K562 (cell line): ENCODE measurements at regions not wholly inside any gene's neighbourhood (a gene's known extent, or its start where the extent isn't known, plus 50 kb on each side); places are given as distances from the start of the nearest gene placed in this dataset.

ENCODE experiments used
- ATAC-seq: fragments of 200-7000 bp; cut with Tn5 transposase; 3 replicates; pipeline ENCODE4 v1.9.1; 2020; ENCODE audit warnings: moderate library complexity
- BruUV-seq: library from RNA; stranded (reverse); fragments of 400-500 nt; replicated peaks from 2 replicates; lab custom pipeline; 2021; lab: Mats Ljungman, UMichigan
- CTCF ChIA-PET: fragments of 300-600 bp; formaldehyde crosslinking; extraction: SDS; loops from one replicate; lab custom pipeline; 2021; ENCODE audit warnings: low intra/inter-chr PET ratio; lab: Yijun Ruan, JAX
- POLR2A ChIA-PET: fragments of 300-600, 350-650 bp; sonication (Branson Sonifier 250); formaldehyde crosslinking; extraction: SDS; loops from one replicate; lab custom pipeline; 2021; ENCODE audit warnings: antibody characterized with exemption, inconsistent platforms; lab: Yijun Ruan, JAX
- DNase-seq, 4 experiments: peaks; one replicate each; pipeline versions ENCODE4 v3.0.0 to v3.0.0-alpha.2; 2011 to 2018; ENCODE audit warnings: low spot score in 3 of 4, mixed read lengths in 3 of 4; ENCODE audit errors: extremely low read depth in 1 of 4
- FAIRE-seq: peaks from 2 replicates; lab custom pipeline; 2011; peaks lifted over from hg19 to GRCh38; lab: Jason Lieb, UNC
- H2AFZ ChIP-seq: 2 replicates; pipeline ENCODE4 v1.6.0; 2011; ENCODE audit warnings: low read depth, low read length, control low read depth, inconsistent platforms
- H3K27ac ChIP-seq: fragments of 200-600 bp; 3 replicates; pipeline ENCODE4 v1.8.0; 2011; ENCODE audit warnings: low read depth, mild to moderate bottlenecking, control low read depth, inconsistent platforms, low read length, moderate library complexity, mixed read lengths; ENCODE audit errors: extremely low read depth
- H3K27me3 ChIP-seq, 2 experiments: fragments of 300-600 bp in 1 of 2; 2 replicates in 1 of 2; 3 replicates in 1 of 2; pipeline versions ENCODE4 v1.6.0 to v1.8.0; 2011; ENCODE audit warnings: inconsistent platforms in 2 of 2, low read length in 2 of 2, mild to moderate bottlenecking in 1 of 2, mixed read lengths in 1 of 2, moderate library complexity in 1 of 2; ENCODE audit not compliant: control insufficient read depth in 2 of 2, insufficient read depth in 2 of 2
- H3K36me3 ChIP-seq: fragments of 300-600 bp; 3 replicates; pipeline ENCODE4 v1.8.0; 2011; ENCODE audit warnings: mild to moderate bottlenecking, low read length, inconsistent platforms; ENCODE audit not compliant: control insufficient read depth, insufficient read depth
- H3K4me1 ChIP-seq, 2 experiments: fragments of 200-600 bp in 1 of 2; replicated peaks in 1 of 2; 2 replicates in 1 of 2; 3 replicates in 1 of 2; pipeline versions ENCODE4 v1.5.1 to v1.8.0; 2011; ENCODE audit warnings: inconsistent platforms in 2 of 2, low read length in 2 of 2, mild to moderate bottlenecking in 1 of 2, mixed read lengths in 1 of 2, moderate library complexity in 1 of 2; ENCODE audit not compliant: control insufficient read depth in 2 of 2, insufficient read depth in 2 of 2
- H3K4me2 ChIP-seq: 2 replicates; pipeline ENCODE4 v1.6.1; 2011; ENCODE audit warnings: low read length, control low read depth, inconsistent platforms, mixed read lengths; ENCODE audit not compliant: insufficient read depth
- H3K4me3 ChIP-seq: fragments of 200-600 bp; sonication (generic), shearing (Covaris generic); 2 replicates; pipeline ENCODE4 v1.5.1; 2016; ENCODE audit warnings: control low read depth, inconsistent platforms
- H3K79me2 ChIP-seq: fragments of 200-600 bp; 3 replicates; pipeline ENCODE4 v1.8.0; 2011; ENCODE audit warnings: low read length, inconsistent platforms; ENCODE audit not compliant: control insufficient read depth, insufficient read depth
- H3K9ac ChIP-seq, 2 experiments: 2 replicates each; pipeline versions ENCODE4 v1.6.0 to v1.6.1; 2011; ENCODE audit warnings: low read depth in 2 of 2, low read length in 2 of 2, control low read depth in 1 of 2, inconsistent platforms in 1 of 2, mild to moderate bottlenecking in 1 of 2, mixed read lengths in 1 of 2; ENCODE audit not compliant: insufficient read depth in 1 of 2
- H3K9me1 ChIP-seq: one replicate; pipeline ENCODE4 v1.6.0; 2011; ENCODE audit warnings: inconsistent platforms, mild to moderate bottlenecking, low read length, moderate library complexity; ENCODE audit not compliant: control insufficient read depth, insufficient read depth
- H3K9me3 ChIP-seq: replicated peaks from 2 replicates; pipeline ENCODE4 v1.5.1; 2011; ENCODE audit warnings: low read depth, low read length, inconsistent platforms; ENCODE audit not compliant: control insufficient read depth, insufficient read depth
- H4K20me1 ChIP-seq: replicated peaks from 2 replicates; pipeline ENCODE4 v1.6.1; 2011; ENCODE audit warnings: low read length, inconsistent platforms, mixed read lengths; ENCODE audit not compliant: control insufficient read depth, insufficient read depth
- CTCFL ChIP-seq: IDR thresholded peaks from 2 replicates; pipeline ENCODE4 v1.6.1; 2011; ENCODE audit warnings: borderline replicate concordance, low read depth, mild to moderate bottlenecking, moderate library complexity, low read length; ENCODE audit not compliant: insufficient read depth, poor library complexity, severe bottlenecking
- E2F6 ChIP-seq, 2 experiments: IDR thresholded peaks; 2 replicates each; pipeline ENCODE4 v1.6.1; 2011; ENCODE audit warnings: borderline replicate concordance in 1 of 2, control low read depth in 1 of 2, low read depth in 1 of 2, low read length in 1 of 2, mild to moderate bottlenecking in 1 of 2, mixed read lengths in 1 of 2, moderate library complexity in 1 of 2; ENCODE audit not compliant: insufficient read depth in 1 of 2, insufficient read length in 1 of 2, poor library complexity in 1 of 2, severe bottlenecking in 1 of 2; ENCODE audit errors: extremely low read depth in 1 of 2
- ETS2 ChIP-seq: IDR thresholded peaks from 2 replicates; pipeline ENCODE4 v1.6.1; 2016; ENCODE audit warnings: borderline replicate concordance, missing genetic modification characterization, mild to moderate bottlenecking, moderate library complexity, missing compliant biosample characterization; ENCODE audit not compliant: poor library complexity, severe bottlenecking
- NR3C1 ChIP-seq: sonication (generic); formaldehyde crosslinking; IDR thresholded peaks from 2 replicates; pipeline ENCODE4 v1.8.1; 2022; ENCODE audit warnings: missing genetic modification reagents
- ZNF592 ChIP-seq: fragments of 450-650 bp; IDR thresholded peaks from 2 replicates; pipeline ENCODE4 v1.6.1; 2017; ENCODE audit warnings: antibody characterized with exemption, mild to moderate bottlenecking
- WGBS: fragments of 100-300 bp; shearing (Covaris generic); methylation state at CpG from one replicate; pipeline ENCODE4 v1.1.6; 2016; ENCODE audit warnings: low coverage, mixed read lengths; ENCODE audit not compliant: insufficient coverage; ENCODE audit errors: missing lambda C conversion rate; 5-methylcytosine and 5-hydroxymethylcytosine counted together
- in situ Hi-C: fragments of 300-500 bp; cut with MboI; formaldehyde crosslinking; loops from 4 replicates; pipeline ENCODE4 v1.15.0; 2018; ENCODE audit warnings: inconsistent platforms, mixed read lengths
- intact Hi-C: fragments of 100-400 bp; cut with micrococcal nuclease; formaldehyde crosslinking; loops from 2 replicates; pipeline ENCODE4 v1.14.2; 2022

GRCh38 chr12:58765076-58765475, 155.2 kb downstream of the LRIG3 start:
- Histone ChIP-seq H3K79me2 (no peaks in the 10 kb centered on the region), H3K27me3 (no peaks in the 10 kb centered on the region), H3K9ac (no peak overlapping the region), H3K4me2 (no peak overlapping the region), H3K9me1 (no peaks in the 10 kb centered on the region), H3K4me1 (no peaks in the 10 kb centered on the region), H3K9me3 (no peaks in the 10 kb centered on the region), H3K27ac (no peak overlapping the region), H2AFZ (no peak overlapping the region), H3K4me3 (no peak overlapping the region), H4K20me1 (no peaks in the 10 kb centered on the region), H3K36me3 (no peaks in the 10 kb centered on the region)
- DNase-seq (no peak), ATAC-seq (no peak), FAIRE-seq (no peak)
- in situ Hi-C loops (no loop called here), intact Hi-C loops (no loop called here)
- 0% methylated on average over 2 of the region's 2 CpGs for WGBS
- POLR2A ChIA-PET = no interaction called here
- no TSS peak for BruUV-seq
- TF ChIP-seq CTCFL = no peak
- CTCF ChIA-PET = no interaction called here

- ChIA-PET CTCF (no interaction called here), POLR2A (no interaction called here)
- no peaks in the 10 kb centered on the region for H3K4me1 ChIP-seq
- 0% methylated on average over 4 of the region's 4 CpGs for WGBS
- no peaks in the 10 kb centered on the region for H3K36me3 ChIP-seq
- no peaks in the 10 kb centered on the region for H4K20me1 ChIP-seq
- no peaks in the 10 kb centered on the region for H3K27me3 ChIP-seq
- no peaks in the 10 kb centered on the region for H3K79me2 ChIP-seq
- intact Hi-C loops = no loop called here
- no TSS peak for BruUV-seq
- no peak overlapping the region for H3K27ac ChIP-seq
- in situ Hi-C loops = no loop called here
- no peak overlapping the region for H3K4me2 ChIP-seq
- no peak overlapping the region for H3K4me3 ChIP-seq
- DNase-seq (no peak), ATAC-seq (no peak), FAIRE-seq (no peak)
- H3K9me1 ChIP-seq = no peaks in the 10 kb centered on the region
- no peak overlapping the region for H2AFZ ChIP-seq
- no peak overlapping the region for H3K9ac ChIP-seq
- no peaks in the 10 kb centered on the region for H3K9me3 ChIP-seq
- no peak for TF ChIP-seq E2F6 (IDR thresholded peaks at IDR 0.05; ENCODE audit: borderline replicate concordance in 1 of 2, extremely low read depth in 1 of 2, insufficient read depth in 1 of 2, insufficient read length in 1 of 2, low read depth in 1 of 2, low read length in 1 of 2, poor library complexity in 1 of 2, severe bottlenecking in 1 of 2)
- no peak for TF ChIP-seq ZNF592
- no peak for TF ChIP-seq ETS2 (tag)
- TF ChIP-seq NR3C1 (CRISPR knock-in tag) = no peak
Observed at GRCh38 chr12:58765653-58766512, 154.4 kb downstream of the LRIG3 start.
